Activated CD8-positive, alpha-beta memory T cell treated with anti-CD3 and anti-CD28 coated beads, Interleukin-2, amount 10 ng/mL, durations not matched to agents 7 days and 5 days (primary cell): ENCODE measurements at regions not wholly inside any gene's neighbourhood (a gene's known extent, or its start where the extent isn't known, plus 50 kb on each side); places are given as distances from the start of the nearest gene placed in this dataset.

Source experiments
- ATAC-seq: fragments of 150-1000 bp; cut with Tn5 transposase; one replicate; pipeline ENCODE4 v1.10.0; 2021; ENCODE audit warnings: moderate library complexity
- CTCF ChIA-PET: fragments of 350-600 bp; sonication (Branson Sonifier 250); formaldehyde crosslinking; loops from one replicate; lab custom pipeline; 2021; ENCODE audit warnings: antibody characterized with exemption; lab: Charles Lee
- DNase-seq: peaks from one replicate; pipeline ENCODE4 v3.0.0-alpha.2; 2020
- H3K27ac Mint-ChIP-seq: one replicate; pipeline ENCODE4 v1.8.0; 2021; ENCODE audit warnings: mild to moderate bottlenecking, mixed read lengths
- H3K27me3 Mint-ChIP-seq: one replicate; pipeline ENCODE4 v1.8.0; 2021; ENCODE audit warnings: mixed read lengths
- H3K36me3 Mint-ChIP-seq: one replicate; pipeline ENCODE4 v1.8.0; 2021; ENCODE audit warnings: mild to moderate bottlenecking, mixed read lengths
- H3K4me1 Mint-ChIP-seq: one replicate; pipeline ENCODE4 v1.8.0; 2021; ENCODE audit warnings: mixed read lengths
- H3K4me3 Mint-ChIP-seq: one replicate; pipeline ENCODE4 v1.8.0; 2021; ENCODE audit warnings: mild to moderate bottlenecking, moderate library complexity, mixed read lengths
- H3K9me3 Mint-ChIP-seq: one replicate; pipeline ENCODE4 v1.8.0; 2022; ENCODE audit warnings: low read depth, mixed read lengths

DNA sequence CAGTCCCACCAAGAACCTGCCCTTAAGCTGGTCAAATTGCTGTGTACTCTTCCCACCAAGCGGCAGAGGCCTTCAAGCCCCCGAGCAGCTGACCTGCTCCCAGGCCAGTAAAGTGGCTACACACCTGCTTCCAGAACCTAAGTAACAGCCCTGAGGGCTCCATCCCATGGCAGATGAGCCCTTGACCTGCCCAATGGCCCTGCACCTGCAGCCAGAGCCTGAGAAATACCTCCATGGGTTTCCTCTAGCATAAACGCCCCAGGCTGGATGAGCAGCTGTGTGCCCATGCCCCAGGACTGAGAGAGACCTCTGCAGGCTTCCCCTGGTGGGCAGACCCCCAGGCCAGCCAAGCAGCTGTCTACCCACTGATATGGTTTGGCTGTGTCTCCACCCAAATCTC, 123.0 kb upstream of the LAMA2 start:
- H3K27me3 Mint-ChIP-seq: peaks cover 7% of the 10 kb centered on the region
- H3K4me3 Mint-ChIP-seq: no peak overlapping the region
- CTCF ChIA-PET: no interaction called here
- DNase-seq: no peak
- no peak for ATAC-seq
- no peak overlapping the region for H3K27ac Mint-ChIP-seq
- H3K36me3 Mint-ChIP-seq: no peaks in the 10 kb centered on the region
- no peaks in the 10 kb centered on the region for H3K9me3 Mint-ChIP-seq
- H3K4me1 Mint-ChIP-seq: no peaks in the 10 kb centered on the region

DNA sequence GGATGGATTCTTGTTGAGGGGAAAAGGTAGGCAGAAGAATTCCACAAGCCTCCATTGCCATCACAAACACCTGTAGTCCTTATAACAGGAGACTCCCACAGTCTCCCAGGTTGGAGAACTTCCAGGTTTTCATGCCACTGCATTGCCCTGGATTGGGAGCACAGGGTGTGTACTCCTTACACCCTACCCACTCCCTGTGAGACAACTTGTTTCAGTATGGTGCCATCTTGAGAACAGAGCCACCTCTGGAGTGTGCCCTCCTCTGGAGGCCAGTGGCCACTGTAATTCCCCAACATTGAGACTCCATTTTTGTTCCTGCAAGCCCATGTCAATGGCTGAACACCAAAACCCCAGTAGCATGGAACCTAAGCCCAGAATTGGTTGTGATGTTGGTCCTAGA, 123.5 kb upstream of the LAMA2 start:
- Mint-ChIP-seq H3K27ac (no peak overlapping the region), H3K27me3 (peaks cover 7% of the 10 kb centered on the region), H3K9me3 (no peaks in the 10 kb centered on the region), H3K36me3 (no peaks in the 10 kb centered on the region), H3K4me3 (no peak overlapping the region), H3K4me1 (no peaks in the 10 kb centered on the region)
- DNase-seq (no peak), ATAC-seq (no peak)
- CTCF ChIA-PET: no interaction called here

DNA sequence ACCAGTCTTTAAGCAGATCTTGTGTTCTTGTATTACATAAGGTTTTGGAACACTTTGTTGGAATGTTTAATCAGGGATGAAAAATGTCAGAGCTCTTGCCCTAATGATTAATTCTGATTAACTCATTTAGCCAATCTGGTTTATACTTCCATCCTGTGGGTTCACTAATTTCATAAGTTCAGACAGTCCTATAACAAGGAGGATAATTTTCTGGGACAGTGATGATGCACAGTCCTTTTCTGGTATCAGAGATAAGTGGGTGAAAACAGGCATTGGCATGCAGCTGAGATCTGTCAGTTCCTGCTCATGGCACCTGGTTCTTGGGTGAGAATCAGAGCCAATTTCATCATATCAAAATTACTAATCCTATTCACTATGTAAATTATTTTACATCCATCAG, 125.0 kb upstream of the LAMA2 start:
- H3K36me3 Mint-ChIP-seq: no peaks in the 10 kb centered on the region
- CTCF ChIA-PET: no interaction called here
- peaks cover 4% of the 10 kb centered on the region for H3K27me3 Mint-ChIP-seq
- DNase-seq (no peak), ATAC-seq (no peak)
- H3K4me1 Mint-ChIP-seq: no peaks in the 10 kb centered on the region
- H3K27ac Mint-ChIP-seq: no peak overlapping the region
- no peaks in the 10 kb centered on the region for H3K9me3 Mint-ChIP-seq
- H3K4me3 Mint-ChIP-seq: no peak overlapping the region

DNA sequence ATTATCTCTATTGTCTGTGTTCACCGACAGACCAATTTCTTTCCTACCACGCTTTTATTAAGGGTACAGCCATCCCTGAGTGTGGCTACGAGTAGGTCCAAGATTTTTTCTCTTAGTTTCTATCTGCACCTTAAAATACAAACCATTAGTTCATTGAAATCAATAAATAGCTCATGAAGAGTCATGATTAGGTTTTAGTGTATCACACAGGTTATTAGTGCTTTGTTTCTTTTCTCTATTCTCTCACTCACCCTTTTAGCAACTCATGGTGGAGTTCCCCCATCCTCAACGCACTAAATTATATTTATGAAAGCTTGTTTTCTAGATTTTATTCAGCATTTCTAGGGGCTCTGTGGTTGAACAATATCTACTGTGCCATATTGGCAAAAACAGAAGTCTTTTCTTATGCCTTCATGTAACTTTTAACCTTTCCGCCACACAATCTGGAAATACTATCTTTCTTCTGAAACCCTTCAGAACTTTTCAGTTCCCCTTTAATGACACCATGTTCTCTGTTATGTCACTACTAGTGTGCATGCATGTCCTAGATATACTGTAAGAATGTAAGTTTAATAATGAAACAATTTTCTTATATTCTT, 128.2 kb upstream of the LAMA2 start:
- no peaks in the 10 kb centered on the region for H3K36me3 Mint-ChIP-seq
- no peaks in the 10 kb centered on the region for H3K4me1 Mint-ChIP-seq
- H3K9me3 Mint-ChIP-seq: no peaks in the 10 kb centered on the region
- no peaks in the 10 kb centered on the region for H3K27me3 Mint-ChIP-seq
- CTCF ChIA-PET: no interaction called here
- ATAC-seq (no peak), DNase-seq (no peak)
- no peak overlapping the region for H3K27ac Mint-ChIP-seq
- H3K4me3 Mint-ChIP-seq: no peak overlapping the region

DNA sequence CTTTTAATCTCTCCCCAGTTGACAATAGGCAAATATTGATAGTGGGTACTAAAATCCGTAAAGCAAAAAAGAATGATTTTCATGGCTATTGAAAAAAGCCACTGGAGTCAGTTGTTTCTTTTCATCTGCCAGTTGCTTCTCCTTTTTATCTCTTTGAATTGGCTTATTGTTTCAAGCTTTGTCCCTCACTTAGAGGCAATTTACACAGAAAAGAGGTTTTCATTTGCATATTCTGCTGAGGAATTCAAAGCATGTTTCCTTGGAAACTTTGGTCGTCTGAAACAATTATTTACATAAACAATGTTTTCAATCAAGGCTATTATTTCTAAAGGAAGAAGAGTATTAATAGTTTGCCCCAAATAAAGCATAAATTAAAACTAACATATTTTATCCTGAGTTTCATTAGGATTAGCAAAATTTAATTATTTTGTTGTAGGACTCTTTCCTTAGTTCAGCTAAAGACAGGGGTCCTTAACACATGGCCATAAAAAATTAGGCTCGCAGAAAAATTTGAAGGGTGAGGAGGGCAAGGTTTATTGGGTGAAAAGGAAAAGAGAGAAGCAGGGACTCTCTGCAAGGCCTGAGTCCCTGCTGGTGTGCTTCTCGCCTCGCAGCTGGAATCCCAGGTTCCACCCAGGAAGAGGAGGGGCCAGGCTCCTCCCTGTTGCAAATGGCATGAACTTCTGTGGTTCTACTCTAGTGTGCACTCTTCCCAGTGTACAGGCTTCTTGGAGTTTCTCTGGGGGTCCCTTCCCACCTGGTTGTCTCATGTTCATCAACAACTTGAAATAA, 138.8 kb upstream of the LAMA2 start:
- Mint-ChIP-seq H3K27me3 (no peaks in the 10 kb centered on the region), H3K9me3 (no peaks in the 10 kb centered on the region), H3K27ac (no peak overlapping the region), H3K36me3 (no peaks in the 10 kb centered on the region), H3K4me3 (no peak overlapping the region), H3K4me1 (no peaks in the 10 kb centered on the region)
- CTCF ChIA-PET: no interaction called here
- ATAC-seq (no peak), DNase-seq (no peak)

DNA sequence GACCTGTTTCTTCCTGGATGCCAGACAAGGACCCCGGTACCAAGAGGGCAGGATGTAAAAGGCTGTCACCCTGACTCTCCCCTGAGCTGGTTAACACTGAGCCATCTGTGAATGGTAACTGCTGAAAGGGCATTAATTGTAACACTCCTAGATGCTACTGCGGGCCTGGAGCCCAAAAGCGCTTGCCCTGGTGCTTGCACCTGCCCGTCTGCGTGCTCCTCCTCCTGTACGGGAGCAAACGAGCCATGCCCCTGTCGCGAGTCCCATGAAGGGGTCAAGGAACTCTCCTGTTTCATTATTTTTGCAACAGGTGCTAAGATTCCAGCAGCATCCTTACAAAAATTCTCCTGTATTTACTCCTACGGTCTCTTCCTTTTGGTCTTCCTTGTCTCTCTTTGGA, 140.0 kb upstream of the LAMA2 start:
- Mint-ChIP-seq H3K9me3 (no peaks in the 10 kb centered on the region), H3K27me3 (no peaks in the 10 kb centered on the region), H3K4me3 (no peak overlapping the region), H3K27ac (no peak overlapping the region), H3K4me1 (no peaks in the 10 kb centered on the region), H3K36me3 (no peaks in the 10 kb centered on the region)
- DNase-seq: no peak
- CTCF ChIA-PET: no interaction called here
- ATAC-seq: no peak

DNA sequence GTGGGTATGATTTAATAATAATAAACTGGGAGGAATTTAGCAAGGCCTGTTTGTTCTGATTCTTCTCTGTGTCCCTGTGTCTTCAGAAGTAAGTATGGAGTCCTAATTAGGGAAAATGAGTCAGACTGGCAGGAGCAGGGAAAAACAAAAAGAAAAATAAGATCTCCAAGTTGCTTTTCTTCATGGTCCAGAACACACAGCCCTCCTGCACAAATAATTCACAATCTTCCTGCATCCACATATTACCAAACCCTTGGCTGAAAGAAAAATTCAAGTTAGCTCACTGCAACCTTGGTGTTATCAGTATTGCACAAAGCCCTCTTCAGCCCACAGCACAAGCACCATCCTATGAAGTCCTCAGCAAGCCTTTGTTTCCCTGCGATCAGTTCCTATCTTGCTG, 142.0 kb upstream of the LAMA2 start:
- ATAC-seq (no peak), DNase-seq (no peak)
- no peaks in the 10 kb centered on the region for H3K36me3 Mint-ChIP-seq
- H3K9me3 Mint-ChIP-seq: no peaks in the 10 kb centered on the region
- H3K4me3 Mint-ChIP-seq: no peak overlapping the region
- CTCF ChIA-PET: no interaction called here
- H3K27me3 Mint-ChIP-seq: no peaks in the 10 kb centered on the region
- H3K4me1 Mint-ChIP-seq: no peaks in the 10 kb centered on the region
- no peak overlapping the region for H3K27ac Mint-ChIP-seq

DNA sequence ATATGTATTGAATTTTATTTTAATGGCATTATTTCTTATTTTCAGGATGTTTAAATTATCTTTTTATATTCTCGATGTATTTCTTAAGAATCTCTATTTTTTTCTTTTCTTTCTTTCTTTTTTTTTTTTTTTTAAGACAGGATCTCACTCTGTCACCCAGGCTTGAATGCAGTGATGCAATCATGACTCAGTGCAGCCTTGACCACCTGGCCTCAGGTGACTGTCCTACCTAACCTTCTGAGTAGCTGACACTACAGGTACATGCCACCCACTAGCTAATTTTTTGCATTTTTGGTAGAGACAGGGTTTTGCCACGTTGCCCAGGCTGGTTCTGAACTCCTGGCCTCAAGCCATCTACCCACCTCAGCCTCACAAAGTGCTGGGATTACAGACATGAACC, 143.8 kb upstream of the LAMA2 start:
- CTCF ChIA-PET: interaction anchor here (0.6 to 1.3 kb wide), 2 partner anchors 13 to 57 kb away, joined by 4 read pairs; no protein-coding TSS in a partner anchor
- H3K27ac Mint-ChIP-seq: no peak overlapping the region
- DNase-seq: no peak
- no peak overlapping the region for H3K4me3 Mint-ChIP-seq
- H3K4me1 Mint-ChIP-seq: no peaks in the 10 kb centered on the region
- peaks cover 3% of the 10 kb centered on the region for H3K27me3 Mint-ChIP-seq
- H3K9me3 Mint-ChIP-seq: no peaks in the 10 kb centered on the region
- no peak for ATAC-seq
- H3K36me3 Mint-ChIP-seq: no peaks in the 10 kb centered on the region

DNA sequence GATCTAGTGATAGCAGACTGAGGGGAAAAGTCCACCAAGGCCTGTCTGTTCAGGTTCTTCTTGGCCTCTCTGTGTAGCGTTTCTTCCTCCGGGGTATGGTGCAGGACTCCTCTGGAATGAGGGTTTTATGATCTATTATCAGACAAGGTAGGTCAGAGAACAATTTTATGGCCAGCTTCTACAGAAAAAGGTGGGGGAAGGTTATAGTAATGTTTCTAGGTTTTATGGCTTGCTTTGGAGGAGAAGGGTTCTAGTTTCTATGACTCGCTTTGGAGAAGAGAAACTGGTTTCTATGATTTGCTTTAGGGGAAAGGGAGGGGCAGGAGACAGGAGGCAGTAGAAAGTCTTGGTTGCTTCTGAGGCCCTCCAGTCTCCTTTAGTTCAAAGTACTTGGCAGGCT, 144.8 kb upstream of the LAMA2 start:
- no peak for DNase-seq
- Mint-ChIP-seq H3K4me1 (no peaks in the 10 kb centered on the region), H3K36me3 (no peaks in the 10 kb centered on the region), H3K9me3 (no peaks in the 10 kb centered on the region), H3K27me3 (peaks cover 5% of the 10 kb centered on the region), H3K4me3 (no peak overlapping the region), H3K27ac (no peak overlapping the region)
- no peak for ATAC-seq
- CTCF ChIA-PET: no interaction called here

DNA sequence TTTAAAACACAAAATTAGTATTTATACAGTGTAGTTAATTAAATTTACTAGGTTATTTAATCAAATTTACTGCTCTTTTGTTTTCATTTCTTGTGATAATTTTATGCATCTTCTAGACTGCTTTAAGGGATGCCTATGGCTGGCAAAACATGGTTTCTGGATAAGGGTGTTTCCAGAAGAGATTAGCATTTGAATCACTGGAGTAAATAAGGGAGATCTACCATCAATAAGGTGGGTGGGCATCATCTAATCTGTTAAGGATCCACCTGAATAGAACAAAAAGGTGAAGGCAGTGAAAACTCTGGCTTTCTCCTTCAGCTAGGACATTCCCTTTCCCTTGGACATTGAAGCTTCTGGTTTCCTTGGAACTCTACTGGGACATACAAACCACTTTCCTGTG, 146.2 kb upstream of the LAMA2 start:
- Mint-ChIP-seq H3K4me3 (no peak overlapping the region), H3K27me3 (peaks cover 8% of the 10 kb centered on the region), H3K4me1 (no peaks in the 10 kb centered on the region), H3K9me3 (no peaks in the 10 kb centered on the region), H3K36me3 (no peaks in the 10 kb centered on the region), H3K27ac (no peak overlapping the region)
- CTCF ChIA-PET: no interaction called here
- no peak for ATAC-seq
- DNase-seq: no peak

DNA sequence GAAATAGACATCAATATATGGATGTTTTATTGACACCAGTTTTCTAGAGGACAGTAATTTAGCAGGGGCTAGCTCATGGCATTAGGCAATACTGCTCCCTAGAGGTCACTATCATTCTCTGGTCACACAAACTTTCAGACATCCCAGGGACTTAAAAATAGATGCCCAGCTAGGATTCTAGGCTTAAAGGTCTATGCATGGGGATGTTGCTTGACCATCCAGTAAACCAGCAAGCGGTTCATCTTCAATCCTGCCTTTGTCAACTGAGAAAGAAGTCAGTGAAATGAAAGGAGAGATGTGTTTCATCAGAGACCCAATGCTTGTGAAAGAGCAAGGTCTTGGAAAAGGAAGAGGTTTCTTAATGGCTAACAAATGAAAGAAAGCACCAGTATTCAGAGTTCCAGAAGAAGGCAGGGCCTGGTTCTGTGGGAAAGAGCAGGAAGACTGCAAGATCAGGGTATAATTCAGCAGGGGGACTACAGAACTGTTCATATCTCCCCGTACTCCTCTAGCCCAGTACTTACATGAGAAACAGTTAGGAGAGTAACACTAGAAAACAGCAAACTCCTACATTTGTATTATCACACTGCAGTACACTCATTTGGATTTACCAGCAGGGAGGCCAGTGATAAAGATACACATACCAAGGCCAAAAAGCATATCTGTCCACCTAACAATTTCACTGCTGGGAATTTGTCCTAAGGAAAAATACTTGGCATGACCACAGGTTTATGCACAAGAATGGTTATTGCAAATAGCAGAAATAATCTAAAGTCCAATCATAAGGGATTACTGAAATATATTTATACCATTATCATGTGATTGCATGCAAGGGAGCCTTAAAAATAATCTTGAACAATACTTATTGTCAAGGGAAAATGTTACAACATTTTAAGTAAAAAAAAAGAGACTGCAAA, 151.4 kb upstream of the LAMA2 start:
- Mint-ChIP-seq H3K36me3 (no peaks in the 10 kb centered on the region), H3K4me1 (no peaks in the 10 kb centered on the region), H3K27me3 (peaks cover 27% of the 10 kb centered on the region), H3K27ac (no peak overlapping the region), H3K9me3 (no peaks in the 10 kb centered on the region), H3K4me3 (no peak overlapping the region)
- no peak for DNase-seq
- CTCF ChIA-PET: interaction anchor here (1.2 kb wide), 1 partner anchor 14 kb away, joined by 5 read pairs; no protein-coding TSS in a partner anchor
- no peak for ATAC-seq

DNA sequence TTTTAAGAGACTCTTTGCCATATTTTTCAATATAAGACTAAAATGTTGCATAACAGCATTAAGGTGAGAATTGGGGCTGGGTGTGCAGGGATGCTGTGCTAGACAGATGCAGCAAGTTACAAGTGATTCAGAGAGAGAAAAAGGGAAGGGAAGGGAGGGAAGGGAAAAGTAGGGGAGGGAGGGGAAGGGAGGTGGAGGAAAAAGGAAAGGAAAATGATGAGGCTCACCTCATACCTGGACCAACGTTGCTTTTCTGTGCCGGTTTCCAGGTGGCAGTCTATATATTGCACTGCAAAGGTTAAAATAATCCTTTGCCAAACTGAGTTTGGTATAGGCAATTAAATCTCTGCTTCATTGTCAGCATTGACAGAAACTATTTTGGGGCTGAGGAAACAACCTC, 155.4 kb upstream of the LAMA2 start:
- Mint-ChIP-seq H3K9me3 (no peaks in the 10 kb centered on the region), H3K27me3 (peaks cover 35% of the 10 kb centered on the region), H3K4me3 (no peak overlapping the region), H3K36me3 (no peaks in the 10 kb centered on the region), H3K4me1 (no peaks in the 10 kb centered on the region), H3K27ac (no peak overlapping the region)
- CTCF ChIA-PET: no interaction called here
- ATAC-seq (no peak), DNase-seq (no peak)

DNA sequence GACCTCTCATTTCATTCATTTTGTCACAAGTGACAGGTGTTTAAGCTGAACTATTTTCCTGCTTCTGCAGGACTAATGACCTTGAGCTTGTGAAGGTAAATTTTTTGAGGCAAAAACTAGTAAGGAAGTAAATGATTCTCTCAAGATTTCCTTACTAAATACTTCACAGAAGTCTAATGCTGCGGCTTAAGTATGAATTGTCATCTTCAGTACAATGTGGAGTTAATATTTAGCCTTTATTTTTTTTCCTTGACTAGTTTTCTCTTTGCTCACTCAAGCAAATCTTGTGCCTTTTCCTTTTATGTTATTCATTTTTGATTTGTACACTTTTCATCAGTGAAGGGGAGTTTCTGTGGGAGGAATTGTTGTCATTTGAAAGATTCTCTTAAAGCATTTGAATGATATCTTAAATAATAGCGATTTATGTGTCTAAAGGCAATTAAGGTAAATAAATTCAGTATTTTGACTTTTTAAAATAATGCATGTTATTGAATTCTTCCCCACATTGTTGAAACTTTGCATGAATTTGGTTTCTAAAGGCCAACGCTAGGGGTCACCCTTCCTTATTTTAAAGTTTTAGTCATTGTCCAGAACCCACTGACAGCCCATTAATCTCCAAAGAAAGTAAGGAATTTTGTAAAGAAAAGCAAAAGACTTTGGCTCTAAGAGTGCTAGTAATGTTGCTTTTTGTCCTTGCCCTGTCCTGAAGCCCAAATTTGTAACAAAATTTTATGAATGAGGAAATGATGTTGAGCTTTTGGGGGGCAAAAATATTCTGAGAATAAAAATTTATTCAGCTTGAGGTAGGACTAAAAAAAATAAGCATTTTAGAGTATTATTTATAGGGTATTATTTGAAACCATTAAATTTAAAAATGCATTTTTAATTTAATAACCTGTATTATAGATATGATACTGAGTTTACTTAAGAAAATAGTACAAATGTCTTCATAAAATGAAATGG, 157.4 kb upstream of the LAMA2 start:
- Mint-ChIP-seq H3K4me1 (no peaks in the 10 kb centered on the region), H3K27ac (no peak overlapping the region), H3K4me3 (no peak overlapping the region), H3K36me3 (no peaks in the 10 kb centered on the region), H3K9me3 (no peaks in the 10 kb centered on the region), H3K27me3 (peaks cover 39% of the 10 kb centered on the region)
- DNase-seq: no peak
- ATAC-seq: no peak
- CTCF ChIA-PET: interaction anchor here (0.9 to 1.1 kb wide), 3 partner anchors 10 to 645 kb away, joined by 3 to 4 read pairs (median 3); no protein-coding TSS in a partner anchor
